ENCODE measurements at regions not wholly inside any gene's neighbourhood (a gene's known extent, or its start where the extent isn't known, plus 50 kb on each side); places are given as distances from the start of the nearest gene placed in this dataset.

- TF ChIP-seq CTCF (IDR thresholded peaks at IDR 0.05 in 4 of 5, conservative IDR thresholded peaks at IDR 0.05 in 1 of 5) (no peak), POLR2A (IDR thresholded peaks at IDR 0.05) (no peak)
These were observed 193.9 kb upstream of the C14orf180 start for GRCh38 chr14:104385531-104386101.
